Hematopoietic multipotent progenitor cell treated with erythropoietin and hydrocortisone succinate and interleukin-3 and kit ligand, for 8 days (in vitro differentiated cells): ENCODE measurements at regions not wholly inside any gene's neighbourhood (a gene's known extent, or its start where the extent isn't known, plus 50 kb on each side); places are given as distances from the start of the nearest gene placed in this dataset.
"Not testable (repeated sequence)": the region's sequence is repeated elsewhere in the genome, so short reads cannot be mapped to it uniquely, and the experiment has no call there.

ENCODE experiments used
- DNase-seq: peaks from one replicate; pipeline ENCODE4 v3.0.0-alpha.2; 2015

DNA sequence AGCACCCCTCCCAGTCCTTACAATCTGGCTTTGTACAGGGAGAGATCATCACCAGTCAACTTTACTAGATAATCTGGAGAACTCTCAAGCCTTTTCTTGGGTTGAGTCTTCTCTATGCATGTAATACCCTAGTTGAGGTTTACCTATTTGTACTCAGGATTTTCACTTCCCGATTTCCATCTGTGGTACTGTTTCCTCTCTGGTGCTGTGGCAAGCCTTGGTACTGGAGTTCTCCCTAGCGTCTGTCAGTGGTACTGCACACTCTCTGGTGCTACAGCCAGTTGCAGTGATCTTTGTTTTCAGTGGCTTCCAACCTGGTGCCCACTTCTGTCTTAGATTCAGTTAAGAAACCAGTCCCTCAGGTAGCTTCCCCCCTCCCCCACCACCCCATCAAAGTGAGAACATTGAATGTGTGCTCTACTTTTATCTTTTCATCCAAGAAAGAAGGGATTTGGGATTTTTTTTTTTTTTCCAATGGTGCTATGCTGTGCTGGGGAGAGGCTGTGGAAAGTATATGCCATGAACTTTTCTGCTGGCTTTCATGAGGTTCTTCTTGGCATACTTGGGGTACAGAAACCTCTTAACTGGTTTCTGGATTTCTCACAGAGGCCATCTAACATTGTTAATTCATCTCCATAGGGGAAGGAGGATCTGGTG, 69.4 kb upstream of the EVL start:
- peak; percentile 69 for DNase-seq

DNA sequence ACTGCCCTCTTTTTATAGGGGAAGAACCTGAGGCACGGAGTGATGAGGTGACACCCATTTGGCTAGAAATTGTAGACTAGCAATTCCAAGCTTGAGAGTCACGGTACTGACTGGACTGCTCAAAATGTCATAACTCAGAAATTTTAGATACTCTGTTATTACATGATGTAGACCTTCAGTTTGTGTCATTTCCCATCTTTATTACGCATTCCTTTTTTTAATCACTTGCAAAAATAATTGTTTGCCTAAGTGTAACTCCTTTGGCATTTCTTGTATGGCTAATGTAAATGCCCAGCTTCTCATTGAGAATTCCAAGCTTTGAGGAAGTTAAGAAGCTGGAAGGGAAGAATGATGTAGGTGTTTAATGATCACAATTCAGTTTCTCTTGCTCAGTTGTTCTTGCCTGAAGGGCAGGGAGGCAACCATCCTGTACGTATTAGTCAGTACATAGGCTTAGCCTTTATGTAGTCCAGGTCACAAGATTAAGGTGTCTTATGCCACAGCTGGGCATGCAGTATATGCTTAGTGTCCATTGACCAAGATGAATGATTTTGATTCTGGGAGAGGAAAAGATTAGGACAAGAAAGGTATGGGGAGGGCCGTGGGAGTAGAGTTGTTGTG, 68.2 kb upstream of the EVL start:
- DNase-seq: no peak

DNA sequence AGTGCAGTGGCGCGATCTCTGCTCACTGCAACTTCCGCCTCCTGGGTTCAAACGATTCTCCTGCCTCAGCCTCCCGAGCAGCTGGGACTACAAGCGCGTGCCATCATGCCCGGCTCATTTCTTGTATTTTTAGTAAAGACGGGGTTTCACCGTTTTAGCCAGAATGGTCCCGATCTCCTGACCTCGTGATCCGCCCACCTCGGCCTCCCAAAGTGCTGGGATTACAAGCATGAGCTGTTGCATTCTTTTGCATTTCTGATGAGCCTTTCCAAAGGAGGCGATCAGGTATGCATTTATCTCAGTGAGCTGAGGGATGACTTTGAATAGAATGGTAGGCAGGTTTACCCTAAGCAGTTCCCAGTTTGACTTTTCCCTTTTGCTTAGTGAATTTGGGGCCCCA, 64.8 kb upstream of the EVL start:
- DNase-seq: not testable (repeated sequence)

DNA sequence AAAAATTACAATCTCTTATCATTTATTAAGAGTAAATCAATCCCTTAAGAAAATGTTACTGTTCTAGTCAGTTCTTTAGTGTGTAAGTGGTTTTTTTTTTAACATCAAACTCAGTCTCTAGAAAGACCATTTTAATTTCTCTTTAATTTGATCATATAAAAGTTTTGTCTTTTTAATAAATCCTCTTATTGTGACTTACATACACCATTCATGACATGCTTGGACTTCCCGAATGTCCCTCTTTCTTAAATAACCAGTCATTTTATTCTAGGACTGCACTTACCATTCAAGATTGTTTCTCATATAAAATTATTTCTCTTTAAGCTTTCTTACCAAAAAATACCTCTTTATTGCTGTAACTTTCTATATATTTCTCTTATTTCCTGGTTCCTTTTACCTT, 60.8 kb upstream of the EVL start:
- DNase-seq: peak; percentile 20

DNA sequence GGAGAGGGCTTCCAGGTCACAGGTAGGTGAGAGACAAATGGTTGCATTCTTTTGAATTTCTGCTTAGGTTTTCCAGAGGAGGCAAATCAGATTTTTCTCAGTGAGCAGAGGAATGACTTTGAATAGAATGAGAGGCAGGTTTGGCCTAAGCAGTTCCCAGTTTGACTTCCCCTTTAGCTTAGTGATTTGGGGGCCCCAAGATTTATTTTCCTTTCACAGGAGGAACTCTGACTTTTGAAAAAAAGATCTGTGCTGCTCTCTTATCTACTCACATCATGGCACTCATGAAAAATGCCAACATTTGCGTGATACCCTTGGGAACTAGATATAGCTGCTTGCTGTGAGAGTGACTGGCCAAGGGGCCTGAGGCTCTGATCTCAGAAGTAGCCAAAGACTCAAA, 58.0 kb upstream of the EVL start:
- DNase-seq: no peak

DNA sequence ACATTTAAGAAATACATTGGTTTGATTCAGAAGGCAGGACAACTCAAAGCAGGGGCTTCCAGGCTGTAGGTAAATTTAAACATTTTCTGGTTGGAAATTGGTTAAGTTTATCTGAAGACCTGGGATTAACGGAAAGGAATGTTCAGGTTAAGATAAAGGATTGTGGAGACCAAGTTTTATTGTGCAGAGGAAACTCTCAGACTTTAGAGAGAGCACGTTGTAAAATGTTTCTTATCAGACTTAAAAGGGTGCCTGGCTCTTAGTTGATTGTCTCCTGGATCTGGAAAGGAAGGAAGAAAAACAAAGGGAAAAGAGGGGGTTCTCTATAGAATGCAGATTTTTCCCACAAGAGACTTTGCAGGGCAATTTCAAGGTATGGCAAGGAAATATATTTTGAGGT, 55.4 kb upstream of the EVL start:
- DNase-seq: peak; percentile 23

DNA sequence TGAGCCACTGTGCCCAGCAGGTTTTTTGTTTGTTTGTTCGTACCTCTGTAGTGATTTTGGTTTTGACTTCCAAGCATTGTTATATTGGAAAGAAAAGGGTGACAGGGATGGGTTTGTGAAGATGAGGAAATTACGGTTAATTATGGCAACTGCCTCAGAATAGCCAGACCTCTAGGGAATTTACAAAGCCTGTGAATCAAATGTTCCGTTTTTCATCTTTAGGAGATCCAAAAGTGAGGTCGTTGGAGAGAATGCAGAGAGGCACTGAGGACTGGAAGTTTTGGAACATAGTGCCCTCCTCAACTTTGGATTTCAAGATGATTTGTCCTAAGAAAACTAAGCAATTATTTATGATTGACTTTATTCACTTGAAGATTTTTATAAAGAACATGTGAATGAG, 54.5 kb upstream of the EVL start:
- no peak for DNase-seq

DNA sequence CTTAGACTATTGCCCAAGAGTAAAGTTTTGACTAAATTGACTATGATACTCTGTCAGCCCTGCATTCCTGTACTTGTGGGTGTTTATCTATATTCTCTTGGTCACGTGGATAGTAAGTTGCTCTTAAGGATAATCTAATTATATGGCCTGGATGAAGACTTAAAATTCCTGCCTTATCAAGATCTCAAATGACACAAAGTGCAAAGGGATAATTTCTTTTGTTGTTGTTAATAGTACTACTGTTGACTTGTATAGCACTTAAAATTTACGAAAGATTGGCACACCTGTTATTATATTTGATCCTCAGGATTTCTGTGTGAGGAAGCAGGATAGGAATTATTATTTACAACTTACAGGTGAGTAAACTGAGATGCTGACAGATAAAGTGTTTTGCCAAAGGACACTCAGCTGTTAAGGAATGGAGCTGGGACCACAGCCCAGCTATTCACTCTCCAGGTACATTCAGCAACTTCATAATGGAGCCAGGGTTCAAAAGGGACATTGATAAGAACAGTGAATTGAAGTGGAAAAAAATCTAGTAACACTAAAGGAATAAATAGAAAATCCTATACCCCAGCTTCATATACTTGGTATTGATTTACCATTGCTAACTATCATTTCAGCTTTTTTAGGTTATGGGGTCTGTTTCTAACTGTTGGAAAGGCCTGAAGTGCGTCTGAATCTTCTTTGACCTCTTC, 53.4 kb upstream of the EVL start:
- DNase-seq: no peak

DNA sequence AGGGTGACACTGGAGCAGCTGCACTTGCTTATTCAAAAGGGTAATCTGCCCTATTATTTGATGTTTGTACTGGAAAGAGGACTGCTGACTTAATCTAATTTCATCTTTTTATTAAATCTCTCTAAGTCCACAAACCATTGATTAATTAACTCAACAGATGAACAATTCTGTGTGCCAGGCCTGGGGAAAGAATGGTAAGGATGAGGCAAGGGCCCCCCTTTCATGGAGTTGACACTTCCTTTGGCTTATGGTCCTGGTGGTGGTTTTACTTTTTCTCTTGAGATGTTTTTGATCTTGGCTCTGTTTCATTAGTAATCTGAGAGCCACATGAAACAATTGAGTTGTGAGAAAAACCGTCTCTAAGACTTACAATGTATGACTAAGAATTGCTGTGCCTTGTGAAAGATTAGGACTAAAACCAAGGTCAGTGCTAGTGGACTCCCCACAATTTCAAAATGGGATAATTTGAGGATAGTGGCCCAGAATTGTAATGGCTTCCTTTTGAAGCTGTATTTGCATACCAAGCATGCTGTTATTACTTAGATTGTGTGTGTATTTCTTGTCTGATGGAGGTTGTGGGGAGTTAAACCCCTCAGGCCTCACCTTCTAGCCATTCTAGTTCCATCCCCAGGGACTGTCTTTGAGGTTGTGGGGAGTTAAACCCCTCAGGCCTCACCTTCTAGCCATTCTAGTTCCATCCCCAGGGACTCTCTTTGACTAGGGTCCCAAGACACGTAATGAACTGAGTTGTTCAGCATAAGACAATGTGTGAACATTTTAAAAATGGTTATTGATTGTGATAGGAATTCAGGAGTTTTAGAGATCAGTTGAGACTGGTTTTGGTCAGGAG, 52.5 kb upstream of the EVL start:
- no peak for DNase-seq

DNA sequence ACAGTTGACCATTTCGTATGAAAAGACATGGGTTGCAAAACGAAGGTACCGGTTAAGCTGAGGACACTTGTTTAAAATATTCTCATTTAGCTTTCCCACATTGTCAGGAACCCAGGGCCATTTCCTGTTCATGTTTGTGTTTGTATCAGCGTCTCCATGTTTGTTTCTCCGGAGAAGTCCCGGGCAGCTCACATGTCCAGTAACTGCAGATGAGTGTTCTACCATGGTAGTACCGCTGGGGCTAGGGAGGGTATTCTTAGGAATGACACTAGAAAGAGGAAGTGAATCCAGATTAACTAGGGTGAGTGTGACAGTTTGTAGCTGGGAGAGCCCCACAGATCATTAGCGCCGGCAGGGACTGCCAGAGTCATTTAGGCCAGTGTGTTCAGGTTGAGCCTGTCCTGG, 50.0 kb upstream of the EVL start:
- peak; percentile 8 for DNase-seq
